ENCODE measurements at regions not wholly inside any gene's neighbourhood (a gene's known extent, or its start where the extent isn't known, plus 50 kb on each side); places are given as distances from the start of the nearest gene placed in this dataset.

GRCh38 chr5:105931881-105932421 is 1738.8 kb downstream of the EFNA5 start:
- H3K9me3 Mint-ChIP-seq = no peaks in the 10 kb centered on the region; a peak in 1 of 5 replicates
- H4K20me1 ChIP-seq (ENCODE audit: control insufficient read depth, insufficient read depth, insufficient read length) = no peaks in the 10 kb centered on the region
- H4K8ac ChIP-seq (replicated peaks; ENCODE audit: insufficient read length, low read depth, low read length) = no peak overlapping the region
- H2BK120ac ChIP-seq (ENCODE audit: low read depth, low read length, poor library complexity, severe bottlenecking) = no peak overlapping the region
- no CpG with 5 or more reads among the region's 2 CpGs for WGBS (ENCODE audit: extremely low coverage, insufficient read length, low lambda C conversion rate)
- H3K23me2 ChIP-seq (ENCODE audit: insufficient read length, low read depth, low read length, poor library complexity, severe bottlenecking) = no peaks in the 10 kb centered on the region
- H3K9me3 ChIP-seq (ENCODE audit: control insufficient read depth, low read depth, low read length) = no peaks in the 10 kb centered on the region
- H3T11ph ChIP-seq (ENCODE audit: low read length) = no peak overlapping the region
- H3K4ac ChIP-seq (ENCODE audit: low read depth, low read length) = no peak overlapping the region
- H2BK12ac ChIP-seq (ENCODE audit: insufficient read length, low read depth, low read length) = no peak overlapping the region
- H3K56ac ChIP-seq (ENCODE audit: insufficient read length, low read depth, low read length) = no peak overlapping the region
- H3K79me1 ChIP-seq (ENCODE audit: insufficient read depth, low read depth, low read length, poor library complexity, severe bottlenecking) = no peaks in the 10 kb centered on the region
- H3K27me3 ChIP-seq (ENCODE audit: insufficient read depth, low read length) = no peaks in the 10 kb centered on the region
- no peak overlapping the region for H3K9ac ChIP-seq (ENCODE audit: extremely low read depth, insufficient read length, low read length)
- no peak overlapping the region for H2BK5ac ChIP-seq (ENCODE audit: insufficient read length, low read length)
- TF ChIP-seq, protein P1, sequence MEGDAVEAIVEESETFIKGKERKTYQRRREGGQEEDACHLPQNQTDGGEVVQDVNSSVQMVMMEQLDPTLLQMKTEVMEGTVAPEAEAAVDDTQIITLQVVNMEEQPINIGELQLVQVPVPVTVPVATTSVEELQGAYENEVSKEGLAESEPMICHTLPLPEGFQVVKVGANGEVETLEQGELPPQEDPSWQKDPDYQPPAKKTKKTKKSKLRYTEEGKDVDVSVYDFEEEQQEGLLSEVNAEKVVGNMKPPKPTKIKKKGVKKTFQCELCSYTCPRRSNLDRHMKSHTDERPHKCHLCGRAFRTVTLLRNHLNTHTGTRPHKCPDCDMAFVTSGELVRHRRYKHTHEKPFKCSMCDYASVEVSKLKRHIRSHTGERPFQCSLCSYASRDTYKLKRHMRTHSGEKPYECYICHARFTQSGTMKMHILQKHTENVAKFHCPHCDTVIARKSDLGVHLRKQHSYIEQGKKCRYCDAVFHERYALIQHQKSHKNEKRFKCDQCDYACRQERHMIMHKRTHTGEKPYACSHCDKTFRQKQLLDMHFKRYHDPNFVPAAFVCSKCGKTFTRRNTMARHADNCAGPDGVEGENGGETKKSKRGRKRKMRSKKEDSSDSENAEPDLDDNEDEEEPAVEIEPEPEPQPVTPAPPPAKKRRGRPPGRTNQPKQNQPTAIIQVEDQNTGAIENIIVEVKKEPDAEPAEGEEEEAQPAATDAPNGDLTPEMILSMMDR (conservative IDR thresholded peaks at IDR 0.05) = no peak
- H3K14ac ChIP-seq (ENCODE audit: insufficient read depth, low read length) = no peak overlapping the region
- H2BK20ac ChIP-seq (ENCODE audit: low read depth, low read length, poor library complexity, severe bottlenecking) = no peak overlapping the region
- no peaks in the 10 kb centered on the region for H3K4me1 ChIP-seq (ENCODE audit: insufficient read depth, low read length)
- H3K27ac Mint-ChIP-seq = no peak overlapping the region
- H2AFZ ChIP-seq (ENCODE audit: low read length) = no peak overlapping the region
- H4K91ac ChIP-seq (ENCODE audit: insufficient read length, low read depth, low read length) = no peak overlapping the region
- no peak for DNase-seq
- peaks cover 5 to 7% of the 10 kb centered on the region in 2 experiments for H3K4me1 Mint-ChIP-seq
- H3K27ac ChIP-seq (ENCODE audit: insufficient read length, low read depth, low read length) = no peak overlapping the region
- H3K79me2 ChIP-seq (ENCODE audit: insufficient read depth, low read length) = no peaks in the 10 kb centered on the region
- peaks cover 0 to 6% (median 0%) of the 10 kb centered on the region in 3 experiments; a peak in 2 of 7 replicates for H3K36me3 Mint-ChIP-seq (ENCODE audit: insufficient read depth in 1 of 3, low read depth in 3 of 3)
- no peak overlapping the region for H2BK15ac ChIP-seq (ENCODE audit: low read depth, low read length)
- H4K5ac ChIP-seq (ENCODE audit: insufficient read length, low read depth, low read length) = no peak overlapping the region
- no peak overlapping the region for H2AK5ac ChIP-seq (ENCODE audit: insufficient read length, low read length)
- H3K18ac ChIP-seq (ENCODE audit: insufficient read length, low read depth, low read length) = no peak overlapping the region
- no peaks in the 10 kb centered on the region for H3K27me3 Mint-ChIP-seq (ENCODE audit: low read depth)
- H3K23ac ChIP-seq (ENCODE audit: insufficient read length, low read depth, low read length) = no peak overlapping the region
- H3K4me2 ChIP-seq (ENCODE audit: insufficient read depth, insufficient read length, low read length) = no peak overlapping the region
- no peak overlapping the region for H3K4me3 Mint-ChIP-seq
